ENCODE measurements at regions not wholly inside any gene's neighbourhood (a gene's known extent, or its start where the extent isn't known, plus 50 kb on each side); places are given as distances from the start of the nearest gene placed in this dataset.
A peak's percentile ranks its signal among the peaks of the same experiment; 100 is the strongest.
"Not testable (repeated sequence)": the region's sequence is repeated elsewhere in the genome, so short reads cannot be mapped to it uniquely, and the experiment has no call there.

DNA sequence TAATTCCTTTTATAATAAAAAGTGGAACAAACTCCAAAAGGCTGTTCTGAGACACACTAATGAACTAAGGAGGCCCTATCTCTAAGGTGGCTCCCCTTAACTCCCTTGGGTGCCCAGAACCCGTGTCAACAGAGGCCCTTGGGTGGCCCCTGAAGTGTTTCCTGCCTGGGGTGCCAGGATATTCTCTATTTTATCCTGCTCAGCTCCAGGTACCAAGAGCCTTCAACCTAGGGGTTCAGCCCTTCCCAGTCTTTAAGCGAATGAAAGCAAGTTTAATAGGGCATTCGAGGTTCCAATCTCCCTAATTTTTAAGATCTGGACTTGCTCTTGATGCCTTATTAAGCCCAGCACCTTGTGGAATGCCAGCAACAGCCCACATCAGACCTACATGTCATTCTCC lies 64.4 kb upstream of the MYO3A start:
- DNase-seq, result no peak

DNA sequence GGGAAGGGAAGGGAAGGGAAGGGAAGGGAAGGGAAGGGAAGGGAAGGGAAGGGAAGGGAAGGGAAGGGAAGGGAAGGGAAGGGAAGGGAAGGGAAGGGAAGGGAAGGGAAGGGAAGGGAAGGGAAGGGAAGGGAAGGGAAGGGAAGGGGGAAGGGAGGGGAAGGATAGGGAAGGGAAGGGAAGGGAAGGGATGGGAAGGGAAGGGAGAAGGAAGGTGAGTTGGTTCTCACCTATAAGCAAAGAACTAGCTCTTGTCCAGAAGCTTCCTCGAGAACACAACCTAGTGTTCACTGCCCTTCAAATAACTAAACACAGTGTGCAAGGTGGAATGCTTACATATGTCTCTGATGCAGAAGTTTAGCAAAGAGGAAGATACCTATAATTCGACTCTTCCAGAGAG lies 59.6 kb upstream of the MYO3A start:
- not testable (repeated sequence) for DNase-seq

DNA sequence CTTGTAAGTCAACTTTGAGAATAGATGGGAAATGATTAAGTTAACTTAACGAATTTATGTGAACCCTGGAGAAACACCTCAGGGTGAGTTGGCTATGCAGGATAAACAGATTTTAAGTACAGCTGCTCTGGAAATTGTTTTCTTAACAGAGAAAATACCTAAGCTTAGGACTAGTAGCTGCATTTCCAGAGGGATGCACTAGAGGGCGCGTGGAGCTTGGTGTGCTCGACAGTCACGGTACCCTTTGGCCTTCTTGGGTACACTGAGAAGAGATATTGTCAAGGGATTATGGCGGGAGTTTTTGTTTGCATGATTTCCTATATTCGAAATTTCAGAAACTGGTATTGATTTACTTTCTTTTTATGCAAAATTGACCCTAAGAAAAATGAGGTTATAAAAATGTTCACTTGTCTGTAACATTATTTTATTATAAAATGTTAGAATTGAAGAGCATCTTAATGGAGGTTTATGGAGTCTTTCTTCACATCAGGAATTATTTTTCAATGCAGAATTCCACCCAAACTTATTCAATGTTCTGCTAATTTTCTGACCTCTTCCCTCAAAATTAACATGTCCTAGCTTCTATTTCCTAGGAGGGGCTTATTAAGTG lies 58.4 kb upstream of the MYO3A start:
- DNase-seq, result peak; percentile 76 to 90 (median 84)

DNA sequence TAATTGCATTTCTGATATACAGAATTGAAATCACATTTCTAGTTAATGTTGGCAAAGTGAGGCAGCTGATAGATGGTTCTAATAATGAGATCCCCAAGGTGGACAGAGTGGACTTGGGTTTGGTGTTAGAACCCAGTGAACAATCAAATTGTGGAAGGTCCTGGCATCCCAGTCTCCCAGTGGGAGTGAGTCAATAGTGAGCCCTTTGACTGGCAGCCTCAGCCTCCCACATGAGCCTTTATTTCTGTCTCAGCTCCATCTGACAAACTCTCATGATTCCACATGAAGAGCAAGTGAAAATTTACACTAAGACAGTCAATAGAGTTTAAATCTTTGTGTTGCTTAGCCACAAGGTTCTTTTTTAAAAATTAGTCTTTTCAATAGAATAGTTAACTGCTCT lies 56.7 kb upstream of the MYO3A start:
- no peak for DNase-seq

All from suppressor macrophage (primary cell).